Osteoblast (primary cell): ENCODE measurements at regions not wholly inside any gene's neighbourhood (a gene's known extent, or its start where the extent isn't known, plus 50 kb on each side); places are given as distances from the start of the nearest gene placed in this dataset.

Source experiments
- DNase-seq: peaks from one replicate; pipeline ENCODE4 v3.0.0; 2011; ENCODE audit warnings: low spot score, mixed read lengths; ENCODE audit not compliant: insufficient read length; ENCODE audit errors: missing footprints
- H2AFZ ChIP-seq: 2 replicates; pipeline ENCODE4 v1.6.0; 2011; ENCODE audit warnings: mild to moderate bottlenecking, low read length
- H3K27ac ChIP-seq: 2 replicates; pipeline ENCODE4 v1.5.1; 2011; ENCODE audit warnings: mild to moderate bottlenecking, low read depth, low read length, moderate library complexity
- H3K27me3 ChIP-seq: 2 replicates; pipeline ENCODE4 v1.6.0; 2012; ENCODE audit warnings: mild to moderate bottlenecking, control low read depth, inconsistent platforms, low read length, moderate library complexity; ENCODE audit not compliant: insufficient read depth
- H3K36me3 ChIP-seq: 2 replicates; pipeline ENCODE4 v1.5.1; 2011; ENCODE audit warnings: mild to moderate bottlenecking, low read length, control low read depth, moderate library complexity; ENCODE audit not compliant: insufficient read depth
- H3K4me1 ChIP-seq: 2 replicates; pipeline ENCODE4 v1.5.1; 2011; ENCODE audit warnings: mild to moderate bottlenecking, low read length, control low read depth, moderate library complexity; ENCODE audit not compliant: insufficient read depth
- H3K4me2 ChIP-seq: 2 replicates; pipeline ENCODE4 v1.6.0; 2011; ENCODE audit warnings: mild to moderate bottlenecking, low read length; ENCODE audit not compliant: insufficient read depth
- H3K4me3 ChIP-seq: fragments of 200-600 bp; sonication (generic); 3 replicates; pipeline ENCODE4 v1.5.1; 2012; ENCODE audit warnings: mild to moderate bottlenecking, low read length, inconsistent platforms; ENCODE audit not compliant: insufficient read depth
- H3K79me2 ChIP-seq: 2 replicates; pipeline ENCODE4 v1.6.0; 2012; ENCODE audit warnings: mild to moderate bottlenecking, low read length, control low read depth, inconsistent platforms; ENCODE audit not compliant: insufficient read depth
- H3K9me3 ChIP-seq: 2 replicates; pipeline ENCODE4 v1.5.1; 2011; ENCODE audit warnings: low read depth, low read length, control low read depth
- H4K20me1 ChIP-seq: 2 replicates; pipeline ENCODE4 v1.6.0; 2012; ENCODE audit warnings: mild to moderate bottlenecking, low read length, control low read depth; ENCODE audit not compliant: insufficient read depth
- CTCF ChIP-seq: IDR thresholded peaks from 2 replicates; pipeline ENCODE4 v1.5.1; 2011; ENCODE audit warnings: mild to moderate bottlenecking, low read depth, low read length, moderate library complexity; ENCODE audit errors: extremely low read depth

GRCh38 chr21:34198231-34199120 lies 125.1 kb downstream of the MRPS6 start:
- Histone ChIP-seq H3K27ac (no peak overlapping the region), H2AFZ (no peak overlapping the region), H3K4me3 (no peak overlapping the region), H3K79me2 (no peaks in the 10 kb centered on the region), H3K4me1 (peaks cover 6% of the 10 kb centered on the region), H3K27me3 (no peaks in the 10 kb centered on the region), H4K20me1 (no peaks in the 10 kb centered on the region), H3K4me2 (no peak overlapping the region), H3K36me3 (no peaks in the 10 kb centered on the region), H3K9me3 (no peaks in the 10 kb centered on the region)
- no peak for TF ChIP-seq CTCF
- DNase-seq, result peak; percentile 79

GRCh38 chr21:34199121-34199910 lies 125.9 kb downstream of the MRPS6 start:
- Histone ChIP-seq H3K9me3 (no peaks in the 10 kb centered on the region), H3K27me3 (no peaks in the 10 kb centered on the region), H3K4me2 (no peak overlapping the region), H3K4me1 (peaks cover 6% of the 10 kb centered on the region), H3K27ac (no peak overlapping the region), H3K4me3 (no peak overlapping the region), H4K20me1 (no peaks in the 10 kb centered on the region), H3K79me2 (no peaks in the 10 kb centered on the region), H3K36me3 (no peaks in the 10 kb centered on the region), H2AFZ (no peak overlapping the region)
- no peak for TF ChIP-seq CTCF
- DNase-seq, result peak; percentile 53

- Histone ChIP-seq H3K36me3 (no peaks in the 10 kb centered on the region), H3K79me2 (no peaks in the 10 kb centered on the region), H3K4me1 (peaks cover 6% of the 10 kb centered on the region), H3K27me3 (no peaks in the 10 kb centered on the region), H4K20me1 (no peaks in the 10 kb centered on the region), H2AFZ (no peak overlapping the region), H3K4me3 (no peak overlapping the region), H3K9me3 (no peaks in the 10 kb centered on the region), H3K27ac (no peak overlapping the region), H3K4me2 (no peak overlapping the region)
- DNase-seq, result no peak
- TF ChIP-seq CTCF, result no peak
These were observed 127.0 kb downstream of the MRPS6 start for GRCh38 chr21:34200288-34200905.
